Activated T-cell treated with anti-CD3 and anti-CD28 coated beads, Interleukin-2, amount 50 U/mL, for 72 hours (primary cell): ENCODE measurements at regions not wholly inside any gene's neighbourhood (a gene's known extent, or its start where the extent isn't known, plus 50 kb on each side); places are given as distances from the start of the nearest gene placed in this dataset.

Experiments
- ATAC-seq, 2 donors: fragments of 150-1000 bp; cut with Tn5 transposase; replicated peaks in 1 of 2; 2 replicates each; pipeline ENCODE4 v1.10.0; 2021; ENCODE audit warnings: moderate library complexity in 2 of 2, mild to moderate bottlenecking in 1 of 2
- DNase-seq, 2 donors: peaks; one replicate each; pipeline ENCODE4 v3.0.0; 2021 to 2022; ENCODE audit warnings: mixed read lengths in 1 of 2
- H3K27ac Mint-ChIP-seq: one replicate; pipeline ENCODE4 v1.8.0; 2022; ENCODE audit warnings: mild to moderate bottlenecking, moderate library complexity, mixed read lengths
- H3K27me3 Mint-ChIP-seq: one replicate; pipeline ENCODE4 v1.8.0; 2022; ENCODE audit warnings: low read depth, mixed read lengths
- H3K36me3 Mint-ChIP-seq, 2 donors: one replicate each; pipeline ENCODE4 v1.8.0; 2022; ENCODE audit warnings: mixed read lengths in 2 of 2, mild to moderate bottlenecking in 1 of 2; ENCODE audit not compliant: insufficient read depth in 2 of 2
- H3K4me1 Mint-ChIP-seq: one replicate; pipeline ENCODE4 v1.8.0; 2022; ENCODE audit warnings: low read depth, mixed read lengths
- H3K4me3 Mint-ChIP-seq, 2 donors: one replicate each; pipeline ENCODE4 v1.8.0; 2022; ENCODE audit warnings: mild to moderate bottlenecking in 2 of 2, mixed read lengths in 2 of 2, moderate library complexity in 2 of 2
- H3K9me3 Mint-ChIP-seq, 2 donors: one replicate each; pipeline ENCODE4 v1.8.0; 2022; ENCODE audit warnings: mixed read lengths in 2 of 2

- Mint-ChIP-seq H3K9me3 (no peaks in the 10 kb centered on the region), H3K27me3 (peaks cover 14% of the 10 kb centered on the region), H3K4me1 (no peaks in the 10 kb centered on the region), H3K36me3 (no peaks in the 10 kb centered on the region), H3K4me3 (no peak overlapping the region), H3K27ac (no peak overlapping the region)
- ATAC-seq (no peak), DNase-seq (no peak)
Measured at GRCh38 chr11:10379022-10379421, 74.1 kb downstream of the ADM start.

DNA sequence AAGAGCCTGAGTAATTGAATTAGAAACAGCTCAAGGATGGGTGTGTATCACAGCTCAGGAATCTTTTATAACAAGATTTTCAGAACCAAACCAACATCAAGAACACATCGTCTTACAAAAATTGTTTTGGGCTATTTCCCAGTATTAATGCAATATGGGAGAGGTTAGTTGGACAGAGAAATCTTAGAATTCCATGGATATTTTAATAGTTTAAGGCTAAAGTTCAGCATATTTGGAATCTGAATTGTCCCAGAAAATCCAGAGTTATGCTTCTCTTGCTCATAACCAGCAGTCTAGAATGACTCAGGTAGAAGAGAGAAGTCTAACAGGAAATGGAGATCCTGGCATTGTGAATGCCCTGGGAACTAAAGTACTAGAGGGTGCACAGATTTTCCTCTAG, 74.6 kb downstream of the ADM start:
- no peaks in the 10 kb centered on the region for H3K9me3 Mint-ChIP-seq
- ATAC-seq (no peak), DNase-seq (no peak)
- no peak overlapping the region for H3K27ac Mint-ChIP-seq
- peaks cover 14% of the 10 kb centered on the region for H3K27me3 Mint-ChIP-seq
- no peaks in the 10 kb centered on the region for H3K4me1 Mint-ChIP-seq
- H3K4me3 Mint-ChIP-seq = no peak overlapping the region
- no peaks in the 10 kb centered on the region for H3K36me3 Mint-ChIP-seq

- no peak overlapping the region for H3K27ac Mint-ChIP-seq
- ATAC-seq (no peak), DNase-seq (no peak)
- H3K36me3 Mint-ChIP-seq = no peaks in the 10 kb centered on the region
- peaks cover 14% of the 10 kb centered on the region for H3K27me3 Mint-ChIP-seq
- H3K4me1 Mint-ChIP-seq = no peaks in the 10 kb centered on the region
- H3K4me3 Mint-ChIP-seq = no peak overlapping the region
- H3K9me3 Mint-ChIP-seq = no peaks in the 10 kb centered on the region
Measured at GRCh38 chr11:10379871-10380568, 75.0 kb upstream of the AMPD3 start.

DNA sequence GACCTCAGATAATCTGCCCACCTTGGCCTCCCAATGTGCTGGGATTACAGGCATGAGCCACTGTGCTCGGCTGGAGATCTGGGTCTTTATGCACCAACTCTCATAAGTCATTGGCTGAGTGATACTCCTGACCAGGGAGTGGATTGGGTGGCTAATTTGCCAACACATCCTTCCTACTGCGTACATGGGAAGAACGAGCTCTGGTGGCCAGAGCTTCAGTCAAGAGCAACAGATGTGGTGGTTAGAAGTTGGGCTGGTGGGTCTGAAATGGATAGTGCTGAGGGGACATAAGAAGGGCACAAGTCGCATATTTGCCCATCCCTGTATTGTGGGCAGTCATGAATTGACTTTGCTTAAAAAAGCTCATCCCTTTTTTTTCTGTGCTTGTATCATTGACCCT, 74.1 kb upstream of the AMPD3 start:
- no peak for ATAC-seq
- H3K4me3 Mint-ChIP-seq = no peak overlapping the region
- DNase-seq = no peak
- H3K4me1 Mint-ChIP-seq = no peaks in the 10 kb centered on the region
- no peaks in the 10 kb centered on the region for H3K36me3 Mint-ChIP-seq
- no peaks in the 10 kb centered on the region for H3K9me3 Mint-ChIP-seq
- H3K27me3 Mint-ChIP-seq = peaks cover 14% of the 10 kb centered on the region
- no peak overlapping the region for H3K27ac Mint-ChIP-seq

DNA sequence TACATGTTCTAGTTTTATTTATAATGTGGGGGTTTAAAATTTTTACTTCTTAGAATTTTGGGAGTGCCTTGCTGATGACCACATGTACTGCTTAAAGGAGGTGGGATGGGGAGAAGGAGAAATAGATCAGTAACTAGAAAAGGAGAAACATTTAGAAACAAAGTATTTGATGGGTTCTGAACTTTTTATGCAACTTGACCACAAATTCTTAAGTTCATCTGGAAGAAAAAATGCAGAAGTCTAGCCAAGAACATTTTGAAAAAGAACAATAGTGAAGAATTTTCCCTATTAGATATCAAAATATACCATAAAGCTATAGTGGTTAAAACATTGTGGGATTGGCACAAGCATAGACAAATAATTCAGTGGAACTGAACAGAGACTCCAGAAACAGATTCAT, 73.3 kb upstream of the AMPD3 start:
- Mint-ChIP-seq H3K36me3 (no peaks in the 10 kb centered on the region), H3K9me3 (no peaks in the 10 kb centered on the region), H3K27me3 (peaks cover 14% of the 10 kb centered on the region), H3K4me1 (no peaks in the 10 kb centered on the region), H3K27ac (no peak overlapping the region), H3K4me3 (no peak overlapping the region)
- ATAC-seq (no peak), DNase-seq (no peak)

- H3K4me1 Mint-ChIP-seq = no peaks in the 10 kb centered on the region
- no peak overlapping the region for H3K27ac Mint-ChIP-seq
- H3K36me3 Mint-ChIP-seq = no peaks in the 10 kb centered on the region
- peak in 1 of 2 donors; percentile 30 for ATAC-seq
- no peak for DNase-seq
- H3K4me3 Mint-ChIP-seq = no peak overlapping the region
- peaks cover 14% of the 10 kb centered on the region for H3K27me3 Mint-ChIP-seq
- no peaks in the 10 kb centered on the region for H3K9me3 Mint-ChIP-seq
Measured at GRCh38 chr11:10382518-10382917, 72.5 kb upstream of the AMPD3 start.

DNA sequence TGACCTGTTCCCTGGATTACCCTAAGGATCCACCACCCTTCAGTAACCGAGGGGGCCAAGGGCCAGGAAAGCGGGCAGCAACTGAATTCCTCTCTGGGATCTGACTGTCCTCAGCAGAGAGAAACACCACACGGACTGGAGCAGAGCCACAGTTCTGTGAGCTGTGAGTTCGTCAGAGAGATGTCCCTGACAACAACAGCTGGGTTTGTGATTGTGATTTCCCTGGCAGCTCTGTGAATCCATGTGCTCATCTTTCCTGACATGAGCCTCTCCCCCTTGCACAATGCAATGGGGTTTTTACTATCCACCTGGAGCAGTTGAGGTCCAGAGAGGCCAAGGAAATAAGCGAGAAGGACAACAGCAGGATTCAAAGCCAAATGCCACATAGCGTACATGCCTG, 69.4 kb upstream of the AMPD3 start:
- no peaks in the 10 kb centered on the region for H3K36me3 Mint-ChIP-seq
- ATAC-seq (no peak), DNase-seq (no peak)
- H3K27ac Mint-ChIP-seq = no peak overlapping the region
- no peak overlapping the region for H3K4me3 Mint-ChIP-seq
- no peaks in the 10 kb centered on the region for H3K4me1 Mint-ChIP-seq
- no peaks in the 10 kb centered on the region for H3K9me3 Mint-ChIP-seq
- peaks cover 27% of the 10 kb centered on the region for H3K27me3 Mint-ChIP-seq

GRCh38 chr11:10386361-10386760, 68.7 kb upstream of the AMPD3 start:
- DNase-seq (no peak), ATAC-seq (no peak)
- no peaks in the 10 kb centered on the region for H3K9me3 Mint-ChIP-seq
- H3K36me3 Mint-ChIP-seq = no peaks in the 10 kb centered on the region
- no peak overlapping the region for H3K4me3 Mint-ChIP-seq
- H3K27me3 Mint-ChIP-seq = peaks cover 34% of the 10 kb centered on the region
- no peak overlapping the region for H3K27ac Mint-ChIP-seq
- no peaks in the 10 kb centered on the region for H3K4me1 Mint-ChIP-seq

- H3K27me3 Mint-ChIP-seq = peaks cover 32% of the 10 kb centered on the region
- ATAC-seq (no peak), DNase-seq (no peak)
- H3K36me3 Mint-ChIP-seq = no peaks in the 10 kb centered on the region
- no peaks in the 10 kb centered on the region for H3K9me3 Mint-ChIP-seq
- no peak overlapping the region for H3K4me3 Mint-ChIP-seq
- H3K4me1 Mint-ChIP-seq = no peaks in the 10 kb centered on the region
- H3K27ac Mint-ChIP-seq = no peak overlapping the region
Measured at GRCh38 chr11:10386861-10387205, 68.2 kb upstream of the AMPD3 start.

- ATAC-seq (no peak), DNase-seq (no peak)
- Mint-ChIP-seq H3K4me1 (no peaks in the 10 kb centered on the region), H3K4me3 (no peak overlapping the region), H3K9me3 (no peaks in the 10 kb centered on the region), H3K27ac (no peak overlapping the region), H3K36me3 (no peaks in the 10 kb centered on the region), H3K27me3 (peaks cover 31% of the 10 kb centered on the region)
Measured at GRCh38 chr11:10387206-10388083, 67.6 kb upstream of the AMPD3 start.

GRCh38 chr11:10388101-10388500, 67.0 kb upstream of the AMPD3 start:
- H3K36me3 Mint-ChIP-seq = no peaks in the 10 kb centered on the region
- ATAC-seq = no peak
- DNase-seq = no peak
- peaks cover 31% of the 10 kb centered on the region for H3K27me3 Mint-ChIP-seq
- H3K4me3 Mint-ChIP-seq = no peak overlapping the region
- H3K9me3 Mint-ChIP-seq = no peaks in the 10 kb centered on the region
- no peak overlapping the region for H3K27ac Mint-ChIP-seq
- H3K4me1 Mint-ChIP-seq = no peaks in the 10 kb centered on the region

DNA sequence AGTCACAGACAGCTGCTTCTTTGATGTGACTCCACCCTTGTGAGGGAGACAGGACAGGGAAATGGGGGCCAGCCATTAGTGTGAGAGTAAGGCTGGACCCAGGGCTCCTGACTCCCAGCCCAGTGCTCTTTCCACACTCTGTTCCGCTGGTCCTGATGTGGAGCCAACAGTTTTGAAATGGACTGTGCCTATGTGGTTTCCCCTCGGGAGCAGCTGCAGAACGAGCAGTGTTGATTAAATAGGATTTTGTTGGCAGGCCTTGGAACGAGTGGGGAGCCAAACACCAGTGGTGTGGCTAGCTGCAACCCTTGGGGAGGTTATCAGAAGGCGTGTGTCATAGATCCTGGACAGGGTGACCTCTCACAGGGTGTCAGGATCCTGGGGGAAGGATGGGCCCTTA, 66.5 kb upstream of the AMPD3 start:
- Mint-ChIP-seq H3K4me1 (no peaks in the 10 kb centered on the region), H3K9me3 (no peaks in the 10 kb centered on the region), H3K27me3 (peaks cover 31% of the 10 kb centered on the region), H3K4me3 (no peak overlapping the region), H3K36me3 (no peaks in the 10 kb centered on the region), H3K27ac (no peak overlapping the region)
- ATAC-seq (no peak), DNase-seq (no peak)

GRCh38 chr11:10390375-10390774, 64.7 kb upstream of the AMPD3 start:
- no peak for ATAC-seq
- no peaks in the 10 kb centered on the region for H3K9me3 Mint-ChIP-seq
- peaks cover 35% of the 10 kb centered on the region for H3K27me3 Mint-ChIP-seq
- no peak for DNase-seq
- H3K27ac Mint-ChIP-seq = no peak overlapping the region
- H3K4me1 Mint-ChIP-seq = no peaks in the 10 kb centered on the region
- H3K4me3 Mint-ChIP-seq = no peak overlapping the region
- H3K36me3 Mint-ChIP-seq = no peaks in the 10 kb centered on the region
